HCT116 (cell line): ENCODE measurements at regions not wholly inside any gene's neighbourhood (a gene's known extent, or its start where the extent isn't known, plus 50 kb on each side); places are given as distances from the start of the nearest gene placed in this dataset.

Source experiments
- ATAC-seq: fragments of 200-7000 bp; cut with Tn5 transposase; 2 replicates; pipeline ENCODE4 v1.9.1; 2020; ENCODE audit warnings: mild to moderate bottlenecking, moderate library complexity
- BruUV-seq: library from RNA; stranded (reverse); fragments of 400-500 nt; replicated peaks from 2 replicates; lab custom pipeline; 2021; lab: Mats Ljungman, UMichigan
- CTCF ChIA-PET: fragments of 300-600 bp; sonication (Branson Sonifier 250); formaldehyde crosslinking; loops from one replicate; lab custom pipeline; 2021; ENCODE audit warnings: antibody characterized with exemption; lab: Charles Lee
- POLR2A ChIA-PET: fragments of 300-600, 350-600 bp; sonication (Branson Sonifier 250); formaldehyde crosslinking; loops from one replicate; lab custom pipeline; 2021; ENCODE audit warnings: antibody characterized with exemption; lab: Charles Lee
- RAD21 ChIA-PET, 2 experiments: fragments of 300-600 bp; sonication (Branson Sonifier 250); formaldehyde crosslinking; loops; one replicate each; lab custom pipeline; 2023; ENCODE audit warnings: low total read pairs in 2 of 2; ENCODE audit not compliant: uncharacterized antibody in 2 of 2, unreplicated experiment in 2 of 2, low non-redundant PET in 1 of 2; lab: Charles Lee
- DNase-seq: peaks from one replicate; pipeline ENCODE4 v3.0.0-alpha.2; 2010; ENCODE audit warnings: low read depth, low spot score
- H2AFZ ChIP-seq: fragments of 200-600 bp; shearing (Covaris generic), sonication (generic); 2 replicates; pipeline ENCODE4 v1.6.1; 2017; ENCODE audit warnings: low read depth, mixed run types, mixed read lengths, antibody characterized with exemption, low read length; ENCODE audit not compliant: poor library complexity, severe bottlenecking
- H3K27ac ChIP-seq: 2 replicates; pipeline ENCODE4 v1.5.1; 2012; ENCODE audit warnings: low read depth, low read length
- H3K27me3 ChIP-seq: fragments of 200-600 bp; sonication (generic); 2 replicates; pipeline ENCODE4 v1.6.1; 2016; ENCODE audit warnings: mixed run types, low read length, mixed read lengths; ENCODE audit not compliant: insufficient read depth
- H3K36me3 ChIP-seq, 2 experiments: fragments of 200-500 bp in 1 of 2; fragments of 200-600 bp in 1 of 2; sonication (Bioruptor generic) in 1 of 2; sonication (generic) in 1 of 2; 2 replicates each; pipeline versions ENCODE4 v1.5.1 to v1.6.1; 2014 to 2016; ENCODE audit warnings: low read length in 2 of 2, inconsistent platforms in 1 of 2, mixed read lengths in 1 of 2, mixed run types in 1 of 2; ENCODE audit not compliant: insufficient read depth in 2 of 2, control insufficient read depth in 1 of 2
- H3K4me1 ChIP-seq, 2 experiments: fragments of 200-600 bp in 1 of 2; sonication (generic) in 1 of 2; 2 replicates each; pipeline versions ENCODE4 v1.5.1 to v1.6.1; 2012 to 2017; ENCODE audit warnings: low read length in 2 of 2, inconsistent platforms in 1 of 2, mild to moderate bottlenecking in 1 of 2, mixed read lengths in 1 of 2, mixed run types in 1 of 2, moderate library complexity in 1 of 2; ENCODE audit not compliant: insufficient read depth in 2 of 2, control insufficient read depth in 1 of 2
- H3K4me2 ChIP-seq: fragments of 200-600 bp; sonication (generic); 2 replicates; pipeline ENCODE4 v1.6.1; 2017; ENCODE audit warnings: mixed run types, low read length, mixed read lengths
- H3K4me3 ChIP-seq, 2 experiments: fragments of 200-600 bp in 1 of 2; sonication (generic) in 1 of 2; replicated peaks in 1 of 2; 2 replicates each; pipeline ENCODE4 v1.5.1; 2011 to 2016; ENCODE audit warnings: low read length in 2 of 2, control low read depth in 1 of 2, low read depth in 1 of 2, mild to moderate bottlenecking in 1 of 2, mixed read lengths in 1 of 2, mixed run types in 1 of 2
- H3K79me2 ChIP-seq: fragments of 200-600 bp; sonication (generic); 2 replicates; pipeline ENCODE4 v1.6.1; 2017; ENCODE audit warnings: mild to moderate bottlenecking, mixed run types, low read length, moderate library complexity, mixed read lengths; ENCODE audit not compliant: insufficient read depth
- H3K9ac ChIP-seq: fragments of 200-600 bp; sonication (generic); 2 replicates; pipeline ENCODE4 v1.6.1; 2016; ENCODE audit warnings: low read length, mixed read lengths
- H3K9me2 ChIP-seq: fragments of 200-600 bp; sonication (generic), shearing (Covaris generic); 2 replicates; pipeline ENCODE4 v1.6.1; 2017; ENCODE audit warnings: mixed run types, mild to moderate bottlenecking, moderate library complexity; ENCODE audit not compliant: insufficient read depth
- H3K9me3 ChIP-seq, 2 experiments: fragments of 200-500 bp in 1 of 2; fragments of 200-600 bp in 1 of 2; sonication (Bioruptor generic) in 1 of 2; sonication (generic) in 1 of 2; 2 replicates each; pipeline ENCODE4 v1.6.1; 2014 to 2017; ENCODE audit warnings: low read length in 2 of 2, mixed read lengths in 2 of 2, inconsistent platforms in 1 of 2, low read depth in 1 of 2, mild to moderate bottlenecking in 1 of 2, mixed run types in 1 of 2, moderate library complexity in 1 of 2; ENCODE audit not compliant: control insufficient read depth in 1 of 2, insufficient read depth in 1 of 2
- H4K20me1 ChIP-seq: fragments of 200-600 bp; sonication (generic), shearing (Covaris generic); 2 replicates; pipeline ENCODE4 v1.6.1; 2017; ENCODE audit warnings: mixed run types, mild to moderate bottlenecking, moderate library complexity; ENCODE audit not compliant: insufficient read depth
- CBX3 ChIP-seq: IDR thresholded peaks from 2 replicates; pipeline ENCODE4 v1.6.1; 2012; ENCODE audit warnings: low read depth
- CEBPB ChIP-seq: IDR thresholded peaks from 2 replicates; pipeline ENCODE4 v1.6.1; 2012; ENCODE audit warnings: low read depth
- EGR1 ChIP-seq: IDR thresholded peaks from 2 replicates; pipeline ENCODE4 v1.6.1; 2012; ENCODE audit warnings: low read depth
- ELF1 ChIP-seq: IDR thresholded peaks from 2 replicates; pipeline ENCODE4 v1.6.1; 2012; ENCODE audit warnings: low read depth, borderline replicate concordance
- EZH2 ChIP-seq: fragments of 200-600 bp; sonication (generic); IDR thresholded peaks from 2 replicates; pipeline ENCODE4 v1.6.1; 2017; ENCODE audit warnings: antibody characterized with exemption, mixed run types
- FOSL1 ChIP-seq: IDR thresholded peaks from 2 replicates; pipeline ENCODE4 v1.6.1; 2012; ENCODE audit warnings: low read depth
- JUND ChIP-seq: IDR thresholded peaks from 2 replicates; pipeline ENCODE4 v1.6.1; 2012
- POLR2A ChIP-seq: IDR thresholded peaks from 2 replicates; pipeline ENCODE4 v1.7.0; 2011; ENCODE audit warnings: borderline replicate concordance; ENCODE audit not compliant: insufficient read depth, insufficient read length; ENCODE audit errors: extremely low read depth
- POLR2AphosphoS5 ChIP-seq: IDR thresholded peaks from 2 replicates; pipeline ENCODE4 v1.6.1; 2011; ENCODE audit warnings: mild to moderate bottlenecking, low read depth, low read length, moderate library complexity
- RAD21 ChIP-seq: IDR thresholded peaks from 2 replicates; pipeline ENCODE4 v1.6.1; 2012; ENCODE audit warnings: low read depth, mild to moderate bottlenecking
- SIN3A ChIP-seq: IDR thresholded peaks from 2 replicates; pipeline ENCODE4 v1.6.1; 2012; ENCODE audit warnings: low read depth
- SP1 ChIP-seq: IDR thresholded peaks from 2 replicates; pipeline ENCODE4 v1.6.1; 2012; ENCODE audit warnings: low read depth
- SRF ChIP-seq: IDR thresholded peaks from 2 replicates; pipeline ENCODE4 v1.6.1; 2012; ENCODE audit warnings: low read depth
- TCF7L2 ChIP-seq: IDR thresholded peaks from 2 replicates; pipeline ENCODE4 v1.7.0; 2011; ENCODE audit warnings: borderline replicate concordance, inconsistent platforms; ENCODE audit not compliant: insufficient read depth, insufficient read length; ENCODE audit errors: extremely low read depth
- YY1 ChIP-seq: IDR thresholded peaks from 2 replicates; pipeline ENCODE4 v1.6.1; 2011; ENCODE audit warnings: low read length, low read depth, moderate library complexity, mild to moderate bottlenecking; ENCODE audit not compliant: insufficient replicate concordance; ENCODE audit errors: extremely low read depth
- ZFX ChIP-seq: fragments of 450-650 bp; IDR thresholded peaks from 2 replicates; pipeline ENCODE4 v1.6.1; 2017
- ZNF274 ChIP-seq: fragments of 200-500 bp; sonication (Bioruptor generic); IDR thresholded peaks from 2 replicates; pipeline ENCODE4 v1.6.1; 2014; ENCODE audit warnings: mild to moderate bottlenecking, low read depth, low read length, inconsistent platforms
- intact Hi-C: fragments of 100-400 bp; cut with micrococcal nuclease; formaldehyde crosslinking; loops from 2 replicates; pipeline ENCODE4 v1.10.0; 2022
- TF ChIP-seq, protein P1 (sequence below): IDR thresholded peaks from 2 replicates; pipeline ENCODE4 v1.6.1; 2012; ENCODE audit warnings: low read depth
- TF ChIP-seq, protein P2 (sequence below), 3 experiments: fragments of 200-600 bp in 1 of 3; sonication (generic) in 1 of 3; IDR thresholded peaks in 2 of 3; conservative IDR thresholded peaks in 1 of 3; 2 replicates each; pipeline ENCODE4 v1.5.1; 2012 to 2017; ENCODE audit warnings: low read depth in 2 of 3, low read length in 2 of 3, antibody characterized with exemption in 1 of 3, borderline replicate concordance in 1 of 3, control low read depth in 1 of 3, mild to moderate bottlenecking in 1 of 3, mixed read lengths in 1 of 3, mixed run types in 1 of 3, moderate library complexity in 1 of 3; ENCODE audit not compliant: insufficient read depth in 1 of 3
- TF ChIP-seq, protein P3 (sequence below): IDR thresholded peaks from 2 replicates; pipeline ENCODE4 v1.6.1; 2012

DNA sequence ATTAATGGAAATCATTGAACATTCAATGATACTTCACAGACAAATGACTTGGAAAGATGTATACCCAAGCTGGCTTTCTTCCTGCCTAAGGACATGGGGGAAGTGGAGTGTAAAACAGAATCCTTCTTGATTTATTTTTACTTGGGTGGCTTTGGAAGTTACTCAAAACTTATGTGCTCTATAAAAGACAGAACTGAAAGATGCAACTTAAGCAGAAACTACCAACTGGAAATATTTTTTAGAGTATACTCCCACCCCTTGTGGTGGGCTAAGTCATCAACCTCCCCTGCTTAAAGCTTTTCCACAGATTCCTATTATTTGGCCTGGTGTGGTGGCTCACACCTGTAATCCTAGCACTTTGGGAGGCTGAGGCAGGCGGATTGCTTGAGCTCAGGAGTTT lies 126.0 kb upstream of the ATP2B1 start:
- Histone ChIP-seq H3K27me3 (no peaks in the 10 kb centered on the region), H3K4me3 (no peak overlapping the region), H3K36me3 (no peaks in the 10 kb centered on the region), H4K20me1 (no peaks in the 10 kb centered on the region), H3K79me2 (no peaks in the 10 kb centered on the region), H3K4me2 (no peak overlapping the region), H3K9me3 (no peaks in the 10 kb centered on the region), H3K9ac (no peak overlapping the region), H3K9me2 (no peaks in the 10 kb centered on the region), H3K27ac (no peak overlapping the region), H3K4me1 (no peaks in the 10 kb centered on the region), H2AFZ (no peak overlapping the region)
- ChIA-PET CTCF (no interaction called here), RAD21 (no interaction called here), POLR2A (no interaction called here)
- TF ChIP-seq RAD21 (no peak), ZNF274 (no peak), CEBPB (no peak), POLR2AphosphoS5 (no peak), ELF1 (no peak), EGR1 (no peak), SIN3A (no peak), CBX3 (no peak), SP1 (no peak), SRF (no peak), TCF7L2 (no peak), ZFX (no peak), FOSL1 (no peak), JUND (no peak), EZH2 (no peak), POLR2A (no peak), YY1 (no peak)
- TF ChIP-seq, protein P1, sequence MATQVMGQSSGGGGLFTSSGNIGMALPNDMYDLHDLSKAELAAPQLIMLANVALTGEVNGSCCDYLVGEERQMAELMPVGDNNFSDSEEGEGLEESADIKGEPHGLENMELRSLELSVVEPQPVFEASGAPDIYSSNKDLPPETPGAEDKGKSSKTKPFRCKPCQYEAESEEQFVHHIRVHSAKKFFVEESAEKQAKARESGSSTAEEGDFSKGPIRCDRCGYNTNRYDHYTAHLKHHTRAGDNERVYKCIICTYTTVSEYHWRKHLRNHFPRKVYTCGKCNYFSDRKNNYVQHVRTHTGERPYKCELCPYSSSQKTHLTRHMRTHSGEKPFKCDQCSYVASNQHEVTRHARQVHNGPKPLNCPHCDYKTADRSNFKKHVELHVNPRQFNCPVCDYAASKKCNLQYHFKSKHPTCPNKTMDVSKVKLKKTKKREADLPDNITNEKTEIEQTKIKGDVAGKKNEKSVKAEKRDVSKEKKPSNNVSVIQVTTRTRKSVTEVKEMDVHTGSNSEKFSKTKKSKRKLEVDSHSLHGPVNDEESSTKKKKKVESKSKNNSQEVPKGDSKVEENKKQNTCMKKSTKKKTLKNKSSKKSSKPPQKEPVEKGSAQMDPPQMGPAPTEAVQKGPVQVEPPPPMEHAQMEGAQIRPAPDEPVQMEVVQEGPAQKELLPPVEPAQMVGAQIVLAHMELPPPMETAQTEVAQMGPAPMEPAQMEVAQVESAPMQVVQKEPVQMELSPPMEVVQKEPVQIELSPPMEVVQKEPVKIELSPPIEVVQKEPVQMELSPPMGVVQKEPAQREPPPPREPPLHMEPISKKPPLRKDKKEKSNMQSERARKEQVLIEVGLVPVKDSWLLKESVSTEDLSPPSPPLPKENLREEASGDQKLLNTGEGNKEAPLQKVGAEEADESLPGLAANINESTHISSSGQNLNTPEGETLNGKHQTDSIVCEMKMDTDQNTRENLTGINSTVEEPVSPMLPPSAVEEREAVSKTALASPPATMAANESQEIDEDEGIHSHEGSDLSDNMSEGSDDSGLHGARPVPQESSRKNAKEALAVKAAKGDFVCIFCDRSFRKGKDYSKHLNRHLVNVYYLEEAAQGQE = no peak
- TF ChIP-seq, protein P2, sequence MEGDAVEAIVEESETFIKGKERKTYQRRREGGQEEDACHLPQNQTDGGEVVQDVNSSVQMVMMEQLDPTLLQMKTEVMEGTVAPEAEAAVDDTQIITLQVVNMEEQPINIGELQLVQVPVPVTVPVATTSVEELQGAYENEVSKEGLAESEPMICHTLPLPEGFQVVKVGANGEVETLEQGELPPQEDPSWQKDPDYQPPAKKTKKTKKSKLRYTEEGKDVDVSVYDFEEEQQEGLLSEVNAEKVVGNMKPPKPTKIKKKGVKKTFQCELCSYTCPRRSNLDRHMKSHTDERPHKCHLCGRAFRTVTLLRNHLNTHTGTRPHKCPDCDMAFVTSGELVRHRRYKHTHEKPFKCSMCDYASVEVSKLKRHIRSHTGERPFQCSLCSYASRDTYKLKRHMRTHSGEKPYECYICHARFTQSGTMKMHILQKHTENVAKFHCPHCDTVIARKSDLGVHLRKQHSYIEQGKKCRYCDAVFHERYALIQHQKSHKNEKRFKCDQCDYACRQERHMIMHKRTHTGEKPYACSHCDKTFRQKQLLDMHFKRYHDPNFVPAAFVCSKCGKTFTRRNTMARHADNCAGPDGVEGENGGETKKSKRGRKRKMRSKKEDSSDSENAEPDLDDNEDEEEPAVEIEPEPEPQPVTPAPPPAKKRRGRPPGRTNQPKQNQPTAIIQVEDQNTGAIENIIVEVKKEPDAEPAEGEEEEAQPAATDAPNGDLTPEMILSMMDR (IDR thresholded peaks at IDR 0.05 in 2 of 3, conservative IDR thresholded peaks at IDR 0.05 in 1 of 3; ENCODE audit: borderline replicate concordance in 1 of 3, insufficient read depth in 1 of 3, low read depth in 2 of 3, low read length in 2 of 3) = no peak
- TF ChIP-seq, protein P3, sequence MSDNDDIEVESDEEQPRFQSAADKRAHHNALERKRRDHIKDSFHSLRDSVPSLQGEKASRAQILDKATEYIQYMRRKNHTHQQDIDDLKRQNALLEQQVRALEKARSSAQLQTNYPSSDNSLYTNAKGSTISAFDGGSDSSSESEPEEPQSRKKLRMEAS = no peak
- intact Hi-C loops = no loop called here
- ATAC-seq (no peak), DNase-seq (no peak)
- no TSS peak for BruUV-seq
